Adrenal gland (tissue), 5 donors: ENCODE measurements at regions not wholly inside any gene's neighbourhood (a gene's known extent, or its start where the extent isn't known, plus 50 kb on each side); places are given as distances from the start of the nearest gene placed in this dataset.

Source experiments
- POLR2A ChIP-seq, 2 donors: fragments of 450-650 bp; IDR thresholded peaks; one replicate each; pipeline ENCODE4 v1.6.1; 2017; ENCODE audit warnings: antibody characterized with exemption in 2 of 2, mild to moderate bottlenecking in 2 of 2, moderate library complexity in 1 of 2
- TF ChIP-seq, protein P1 (sequence below), 6 experiments: fragments of 450-650 bp in 4 of 6; fragments of 200-600 bp in 2 of 6; sonication (generic) in 1 of 6; IDR thresholded peaks; 1 replicate in 5 of 6; 2 replicates in 1 of 6; pipeline versions ENCODE4 v1.5.1 to v1.8.0; 2016 to 2021; ENCODE audit warnings: antibody characterized with exemption in 6 of 6, mild to moderate bottlenecking in 2 of 6, moderate library complexity in 1 of 6
- donor health status: DM: no; HTN: no; CAD: no.

DNA sequence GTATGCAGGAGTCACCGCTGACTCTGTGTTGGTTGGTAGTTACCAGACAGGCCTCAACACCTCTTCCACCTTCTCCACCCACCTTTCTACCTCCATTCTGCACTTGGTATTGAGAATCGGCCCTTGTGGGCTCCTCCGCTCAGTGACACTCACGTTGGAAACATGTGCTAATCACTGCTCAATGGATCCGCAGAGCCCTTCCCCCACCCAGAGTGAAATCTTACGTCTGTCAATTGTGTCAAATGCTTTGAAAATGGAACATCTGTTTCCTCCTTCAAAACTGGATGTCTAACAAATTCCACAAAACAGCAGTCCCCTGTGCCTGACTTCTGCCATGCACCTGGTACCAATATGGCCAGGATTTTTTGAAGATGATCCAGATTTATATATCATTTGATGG is 65.5 kb upstream of the NRIP1 start:
- TF ChIP-seq, protein P1, sequence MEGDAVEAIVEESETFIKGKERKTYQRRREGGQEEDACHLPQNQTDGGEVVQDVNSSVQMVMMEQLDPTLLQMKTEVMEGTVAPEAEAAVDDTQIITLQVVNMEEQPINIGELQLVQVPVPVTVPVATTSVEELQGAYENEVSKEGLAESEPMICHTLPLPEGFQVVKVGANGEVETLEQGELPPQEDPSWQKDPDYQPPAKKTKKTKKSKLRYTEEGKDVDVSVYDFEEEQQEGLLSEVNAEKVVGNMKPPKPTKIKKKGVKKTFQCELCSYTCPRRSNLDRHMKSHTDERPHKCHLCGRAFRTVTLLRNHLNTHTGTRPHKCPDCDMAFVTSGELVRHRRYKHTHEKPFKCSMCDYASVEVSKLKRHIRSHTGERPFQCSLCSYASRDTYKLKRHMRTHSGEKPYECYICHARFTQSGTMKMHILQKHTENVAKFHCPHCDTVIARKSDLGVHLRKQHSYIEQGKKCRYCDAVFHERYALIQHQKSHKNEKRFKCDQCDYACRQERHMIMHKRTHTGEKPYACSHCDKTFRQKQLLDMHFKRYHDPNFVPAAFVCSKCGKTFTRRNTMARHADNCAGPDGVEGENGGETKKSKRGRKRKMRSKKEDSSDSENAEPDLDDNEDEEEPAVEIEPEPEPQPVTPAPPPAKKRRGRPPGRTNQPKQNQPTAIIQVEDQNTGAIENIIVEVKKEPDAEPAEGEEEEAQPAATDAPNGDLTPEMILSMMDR (IDR thresholded peaks at IDR 0.05), result no peak
- TF ChIP-seq POLR2A (IDR thresholded peaks at IDR 0.05), result no peak
